ENCODE measurements at regions not wholly inside any gene's neighbourhood (a gene's known extent, or its start where the extent isn't known, plus 50 kb on each side); places are given as distances from the start of the nearest gene placed in this dataset.

DNA sequence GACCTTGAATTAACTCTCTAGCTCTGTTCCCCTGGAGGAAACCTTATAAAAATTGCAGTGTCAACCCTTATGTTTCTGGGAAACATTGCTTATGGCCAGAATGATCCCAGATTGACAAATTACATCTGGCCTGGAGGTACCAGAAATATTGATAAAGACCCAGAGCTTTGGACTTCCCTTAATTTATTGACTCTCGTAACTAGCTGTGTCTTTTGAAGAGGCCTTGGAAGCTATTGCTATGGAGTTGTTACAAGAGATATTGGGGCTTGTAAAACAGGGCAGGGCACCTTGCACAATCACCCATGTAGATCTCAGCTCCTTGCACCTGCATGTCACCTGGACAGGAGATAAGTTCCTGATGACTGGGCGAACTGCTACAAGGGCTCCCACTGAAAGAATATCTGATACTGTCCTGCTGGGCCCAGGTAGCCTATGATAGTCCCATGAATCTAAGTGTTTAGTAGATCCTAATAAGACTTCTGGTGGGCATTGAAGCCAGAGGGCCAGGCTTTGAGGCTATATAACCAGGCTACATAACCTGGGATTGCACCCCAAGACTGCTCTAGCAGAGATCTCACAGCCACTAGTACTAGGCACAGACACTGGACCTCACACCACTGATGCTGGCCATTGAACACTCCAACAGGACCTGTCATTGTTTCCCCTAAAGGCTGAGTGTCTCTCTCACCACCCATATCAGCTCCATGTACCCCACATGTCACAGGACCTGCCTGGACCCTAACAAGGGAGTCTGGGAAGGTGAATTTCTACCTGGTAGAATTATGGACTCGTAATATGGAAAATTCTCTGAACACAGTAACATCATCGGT is 135.7 kb upstream of the PWP1 start:
- TF ChIP-seq EZH2phosphoT487 (IDR thresholded peaks at IDR 0.05; ENCODE audit: insufficient read depth, low read depth) (no peak), EZH2 (IDR thresholded peaks at IDR 0.05; ENCODE audit: insufficient read depth, poor library complexity, severe bottlenecking) (no peak)

Data from GM23248 (cell line).